Choroid plexus epithelial cell (primary cell): ENCODE measurements at regions not wholly inside any gene's neighbourhood (a gene's known extent, or its start where the extent isn't known, plus 50 kb on each side); places are given as distances from the start of the nearest gene placed in this dataset.

Experiments used
- DNase-seq: peaks from one replicate; pipeline ENCODE4 v3.0.0-alpha.2; 2010; ENCODE audit warnings: low read depth
- H3K4me3 ChIP-seq: 2 replicates; pipeline ENCODE4 v1.5.1; 2011; ENCODE audit warnings: low read depth, mild to moderate bottlenecking, control low read depth, low read length, moderate library complexity
- TF ChIP-seq, protein P1 (sequence below): conservative IDR thresholded peaks from 2 replicates; pipeline ENCODE4 v1.5.1; 2011; ENCODE audit warnings: low read depth, mild to moderate bottlenecking, control low read depth, inconsistent platforms, low read length, moderate library complexity

DNA sequence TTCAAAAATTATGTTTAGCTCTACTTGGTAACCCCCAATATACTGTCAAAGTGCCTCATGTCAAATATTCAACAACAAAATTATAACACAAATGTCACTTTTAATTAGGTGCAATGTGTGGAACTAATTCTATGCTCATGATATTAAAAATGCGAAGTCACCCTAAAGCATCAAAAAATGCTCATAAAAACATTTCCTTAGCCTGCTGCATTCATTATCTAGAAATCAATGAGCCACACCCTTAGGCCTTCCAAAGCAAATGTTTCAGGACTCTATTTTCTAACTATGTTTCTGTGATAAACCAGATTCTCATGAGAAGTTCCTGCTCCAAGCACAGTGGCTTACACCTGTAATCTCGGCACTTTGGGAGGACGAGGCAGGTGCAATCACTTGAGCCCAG, 75.0 kb upstream of the ANK3 start:
- H3K4me3 ChIP-seq = no peak overlapping the region
- TF ChIP-seq, protein P1, sequence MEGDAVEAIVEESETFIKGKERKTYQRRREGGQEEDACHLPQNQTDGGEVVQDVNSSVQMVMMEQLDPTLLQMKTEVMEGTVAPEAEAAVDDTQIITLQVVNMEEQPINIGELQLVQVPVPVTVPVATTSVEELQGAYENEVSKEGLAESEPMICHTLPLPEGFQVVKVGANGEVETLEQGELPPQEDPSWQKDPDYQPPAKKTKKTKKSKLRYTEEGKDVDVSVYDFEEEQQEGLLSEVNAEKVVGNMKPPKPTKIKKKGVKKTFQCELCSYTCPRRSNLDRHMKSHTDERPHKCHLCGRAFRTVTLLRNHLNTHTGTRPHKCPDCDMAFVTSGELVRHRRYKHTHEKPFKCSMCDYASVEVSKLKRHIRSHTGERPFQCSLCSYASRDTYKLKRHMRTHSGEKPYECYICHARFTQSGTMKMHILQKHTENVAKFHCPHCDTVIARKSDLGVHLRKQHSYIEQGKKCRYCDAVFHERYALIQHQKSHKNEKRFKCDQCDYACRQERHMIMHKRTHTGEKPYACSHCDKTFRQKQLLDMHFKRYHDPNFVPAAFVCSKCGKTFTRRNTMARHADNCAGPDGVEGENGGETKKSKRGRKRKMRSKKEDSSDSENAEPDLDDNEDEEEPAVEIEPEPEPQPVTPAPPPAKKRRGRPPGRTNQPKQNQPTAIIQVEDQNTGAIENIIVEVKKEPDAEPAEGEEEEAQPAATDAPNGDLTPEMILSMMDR = no peak
- no peak for DNase-seq

DNA sequence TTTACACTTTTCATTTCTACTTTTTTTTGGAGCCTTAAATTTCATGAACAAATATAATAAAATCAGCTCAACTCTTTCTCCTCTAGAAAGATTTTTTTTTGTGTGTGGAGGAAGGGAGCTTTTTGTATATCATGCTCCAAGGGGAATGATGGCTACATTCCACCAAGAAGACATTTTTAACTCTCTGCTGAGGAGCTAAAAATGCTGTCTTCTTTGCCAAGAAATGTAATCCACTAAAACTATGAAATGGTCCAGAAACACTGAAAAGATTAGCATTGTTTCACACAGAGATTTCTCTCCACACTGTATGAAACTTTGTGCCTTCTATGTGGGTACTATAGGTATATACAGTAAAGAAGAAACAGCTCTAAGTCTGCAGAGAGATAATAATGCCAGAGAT, 74.1 kb upstream of the ANK3 start:
- no peak for DNase-seq
- TF ChIP-seq, protein P1 = no peak
- no peak overlapping the region for H3K4me3 ChIP-seq

- TF ChIP-seq, protein P1 = no peak
Observed at GRCh38 chr10:60461688-60462087, 72.0 kb upstream of the ANK3 start.

GRCh38 chr10:60459701-60460457, 70.2 kb upstream of the ANK3 start:
- DNase-seq = no peak
- TF ChIP-seq, protein P1 = no peak
- no peak overlapping the region for H3K4me3 ChIP-seq

More at GRCh38 chr10:60461688-60462087, 72.0 kb upstream of the ANK3 start:
- H3K4me3 ChIP-seq = no peak overlapping the region
- DNase-seq = no peak

- TF ChIP-seq, protein P1 = peak; percentile 31
- no peak overlapping the region for H3K4me3 ChIP-seq
- DNase-seq = no peak
Observed at GRCh38 chr10:60456053-60456452, 66.4 kb upstream of the ANK3 start.

- H3K4me3 ChIP-seq = no peak overlapping the region
- TF ChIP-seq, protein P1 = no peak
- DNase-seq = no peak
Observed at GRCh38 chr10:60454336-60454735, 64.7 kb upstream of the ANK3 start.

DNA sequence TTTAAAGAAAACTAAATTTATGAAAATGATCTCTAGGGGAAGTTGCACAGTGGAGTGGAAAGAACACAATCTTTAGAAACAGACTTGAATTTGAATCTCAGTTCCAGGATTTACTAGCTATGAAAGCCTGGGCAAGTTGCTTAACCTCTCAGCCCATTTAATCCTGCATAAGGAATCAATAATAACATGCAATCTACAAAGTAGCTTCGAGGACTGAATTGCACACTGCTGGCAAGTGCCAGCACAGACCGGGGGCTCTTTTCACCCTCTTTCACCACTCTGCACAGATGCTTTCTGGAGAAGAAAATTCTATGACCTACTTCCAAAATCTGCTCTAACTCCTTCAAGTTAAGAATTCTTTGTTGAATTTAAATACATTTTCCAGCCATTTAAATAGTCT, 63.4 kb upstream of the ANK3 start:
- DNase-seq = no peak
- TF ChIP-seq, protein P1 = no peak
- no peak overlapping the region for H3K4me3 ChIP-seq
